ENCODE measurements at regions not wholly inside any gene's neighbourhood (a gene's known extent, or its start where the extent isn't known, plus 50 kb on each side); places are given as distances from the start of the nearest gene placed in this dataset.

DNA sequence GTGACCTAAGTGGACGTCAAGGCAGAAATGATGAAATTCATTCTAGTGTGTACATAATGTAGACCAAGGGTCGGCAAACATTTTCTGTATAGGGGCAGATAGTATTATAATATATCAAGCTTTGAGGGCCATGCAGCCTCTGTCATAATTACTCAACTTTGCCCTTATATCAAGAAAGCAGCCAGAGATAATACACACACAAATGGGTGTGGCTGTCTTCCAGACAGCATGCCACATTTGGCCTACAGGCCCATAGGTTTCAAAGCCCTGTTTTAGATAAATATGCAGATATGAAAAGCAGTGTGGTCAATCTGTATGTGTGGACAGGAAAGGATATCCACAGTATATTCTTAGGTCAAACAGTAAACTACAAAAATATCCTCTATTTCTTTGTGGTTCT, 320.1 kb upstream of the FMN2 start:
- H3F3A ChIP-seq (ENCODE audit: insufficient read depth) = no peaks in the 10 kb centered on the region
- no peaks in the 10 kb centered on the region for H4K20me1 ChIP-seq (ENCODE audit: low read depth, low read length)
- no peaks in the 10 kb centered on the region for H3K27me3 ChIP-seq (ENCODE audit: low read length)
- H3K79me2 ChIP-seq (ENCODE audit: insufficient read depth, low read length) = no peaks in the 10 kb centered on the region
- H3K27ac ChIP-seq (ENCODE audit: low read depth, low read length) = no peak overlapping the region
- no peaks in the 10 kb centered on the region for H3K36me3 ChIP-seq (ENCODE audit: low read length)
- H2AFZ ChIP-seq (ENCODE audit: low read depth, low read length, severe bottlenecking) = no peak overlapping the region
- 0 out of 2 replicates have a peak, but pooled peaks cover 4% of the 10 kb centered on the region for H3K9me3 ChIP-seq (ENCODE audit: insufficient read depth, low read length)
- H3K4me3 ChIP-seq (ENCODE audit: insufficient read depth, low read length, poor library complexity, severe bottlenecking) = no peak overlapping the region
- no peak overlapping the region for H3K9ac ChIP-seq (ENCODE audit: low read length)
- H3K9me2 ChIP-seq (replicated peaks; ENCODE audit: insufficient read depth, low read length) = 0 out of 2 replicates have a peak, but pooled peaks cover 3% of the 10 kb centered on the region
- TF ChIP-seq, protein P1, sequence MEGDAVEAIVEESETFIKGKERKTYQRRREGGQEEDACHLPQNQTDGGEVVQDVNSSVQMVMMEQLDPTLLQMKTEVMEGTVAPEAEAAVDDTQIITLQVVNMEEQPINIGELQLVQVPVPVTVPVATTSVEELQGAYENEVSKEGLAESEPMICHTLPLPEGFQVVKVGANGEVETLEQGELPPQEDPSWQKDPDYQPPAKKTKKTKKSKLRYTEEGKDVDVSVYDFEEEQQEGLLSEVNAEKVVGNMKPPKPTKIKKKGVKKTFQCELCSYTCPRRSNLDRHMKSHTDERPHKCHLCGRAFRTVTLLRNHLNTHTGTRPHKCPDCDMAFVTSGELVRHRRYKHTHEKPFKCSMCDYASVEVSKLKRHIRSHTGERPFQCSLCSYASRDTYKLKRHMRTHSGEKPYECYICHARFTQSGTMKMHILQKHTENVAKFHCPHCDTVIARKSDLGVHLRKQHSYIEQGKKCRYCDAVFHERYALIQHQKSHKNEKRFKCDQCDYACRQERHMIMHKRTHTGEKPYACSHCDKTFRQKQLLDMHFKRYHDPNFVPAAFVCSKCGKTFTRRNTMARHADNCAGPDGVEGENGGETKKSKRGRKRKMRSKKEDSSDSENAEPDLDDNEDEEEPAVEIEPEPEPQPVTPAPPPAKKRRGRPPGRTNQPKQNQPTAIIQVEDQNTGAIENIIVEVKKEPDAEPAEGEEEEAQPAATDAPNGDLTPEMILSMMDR (IDR thresholded peaks at IDR 0.05; ENCODE audit: insufficient read depth, low read length, poor library complexity, severe bottlenecking) = no peak
- H3K4me2 ChIP-seq (ENCODE audit: low read depth, low read length, poor library complexity, severe bottlenecking) = no peak overlapping the region

DNA sequence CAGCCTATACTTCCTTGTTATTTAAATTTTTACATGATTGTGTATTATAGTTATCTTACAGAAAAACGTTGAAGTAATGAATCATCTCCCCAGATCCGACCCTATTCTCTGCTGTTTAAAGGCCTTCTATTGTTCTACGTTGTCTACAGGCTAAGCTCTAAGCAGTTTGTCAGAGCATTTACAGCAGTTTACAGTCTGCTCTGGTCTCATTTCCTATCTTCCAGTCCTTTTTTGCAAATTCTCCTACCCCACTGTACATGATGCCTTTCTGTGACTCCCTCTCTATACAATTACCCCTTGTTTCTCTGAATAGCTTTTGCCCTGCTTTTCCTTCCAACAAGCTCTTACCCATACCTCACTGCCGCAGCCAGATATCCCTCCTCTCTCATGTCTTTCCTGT, 319.2 kb upstream of the FMN2 start:
- 0 out of 2 replicates have a peak, but pooled peaks cover 4% of the 10 kb centered on the region for H3K9me3 ChIP-seq (ENCODE audit: insufficient read depth, low read length)
- H3K4me2 ChIP-seq (ENCODE audit: low read depth, low read length, poor library complexity, severe bottlenecking) = no peak overlapping the region
- 0 out of 2 replicates have a peak, but pooled peaks cover 3% of the 10 kb centered on the region for H3K9me2 ChIP-seq (replicated peaks; ENCODE audit: insufficient read depth, low read length)
- H3K27me3 ChIP-seq (ENCODE audit: low read length) = no peaks in the 10 kb centered on the region
- no peak for TF ChIP-seq EZH2phosphoT487 (conservative IDR thresholded peaks at IDR 0.05; ENCODE audit: low read length)
- TF ChIP-seq, protein P1 (IDR thresholded peaks at IDR 0.05; ENCODE audit: insufficient read depth, low read length, poor library complexity, severe bottlenecking) = no peak
- H3K4me3 ChIP-seq (ENCODE audit: insufficient read depth, low read length, poor library complexity, severe bottlenecking) = no peak overlapping the region
- H2AFZ ChIP-seq (ENCODE audit: low read depth, low read length, severe bottlenecking) = no peak overlapping the region
- H3K79me2 ChIP-seq (ENCODE audit: insufficient read depth, low read length) = no peaks in the 10 kb centered on the region
- no peaks in the 10 kb centered on the region for H3K36me3 ChIP-seq (ENCODE audit: low read length)
- no peak overlapping the region for H3K9ac ChIP-seq (ENCODE audit: low read length)
- no peaks in the 10 kb centered on the region for H4K20me1 ChIP-seq (ENCODE audit: low read depth, low read length)
- H3K27ac ChIP-seq (ENCODE audit: low read depth, low read length) = no peak overlapping the region
- H3F3A ChIP-seq (ENCODE audit: insufficient read depth) = no peaks in the 10 kb centered on the region

DNA sequence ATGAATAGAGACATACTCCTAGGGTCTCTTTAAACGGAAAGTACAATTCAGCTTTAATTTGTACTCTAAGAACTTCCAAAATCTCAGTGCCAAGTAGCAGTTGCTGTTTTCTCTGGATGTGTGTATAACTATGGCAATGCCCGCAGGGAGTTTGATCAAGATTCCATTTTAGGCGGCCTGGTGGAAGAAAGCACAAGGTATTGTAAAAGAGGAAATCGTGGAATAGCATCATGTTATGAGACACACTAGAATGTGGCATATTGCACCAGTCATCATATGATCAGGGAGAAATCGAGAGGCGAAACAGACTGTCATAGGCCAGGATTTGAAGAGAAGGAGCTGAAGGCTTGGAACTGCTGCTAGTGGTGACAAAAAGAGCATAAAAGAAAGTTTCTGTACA, 316.2 kb upstream of the FMN2 start:
- no peak overlapping the region for H2AFZ ChIP-seq (ENCODE audit: low read depth, low read length, severe bottlenecking)
- H3F3A ChIP-seq (ENCODE audit: insufficient read depth) = no peaks in the 10 kb centered on the region
- H3K27me3 ChIP-seq (ENCODE audit: low read length) = no peaks in the 10 kb centered on the region
- H4K20me1 ChIP-seq (ENCODE audit: low read depth, low read length) = no peaks in the 10 kb centered on the region
- no peaks in the 10 kb centered on the region for H3K79me2 ChIP-seq (ENCODE audit: insufficient read depth, low read length)
- no peak overlapping the region for H3K4me3 ChIP-seq (ENCODE audit: insufficient read depth, low read length, poor library complexity, severe bottlenecking)
- no peak overlapping the region for H3K27ac ChIP-seq (ENCODE audit: low read depth, low read length)
- H3K9me2 ChIP-seq (replicated peaks; ENCODE audit: insufficient read depth, low read length) = 0 out of 2 replicates have a peak, but pooled peaks cover 3% of the 10 kb centered on the region
- TF ChIP-seq EZH2phosphoT487 (conservative IDR thresholded peaks at IDR 0.05; ENCODE audit: low read length) = no peak
- TF ChIP-seq, protein P1 (IDR thresholded peaks at IDR 0.05; ENCODE audit: insufficient read depth, low read length, poor library complexity, severe bottlenecking) = no peak
- no peak overlapping the region for H3K4me2 ChIP-seq (ENCODE audit: low read depth, low read length, poor library complexity, severe bottlenecking)
- no peak overlapping the region for H3K9ac ChIP-seq (ENCODE audit: low read length)
- H3K9me3 ChIP-seq (ENCODE audit: insufficient read depth, low read length) = 0 out of 2 replicates have a peak, but pooled peaks cover 4% of the 10 kb centered on the region
- no peaks in the 10 kb centered on the region for H3K36me3 ChIP-seq (ENCODE audit: low read length)
